WERI-Rb-1 (cell line): ENCODE measurements at regions not wholly inside any gene's neighbourhood (a gene's known extent, or its start where the extent isn't known, plus 50 kb on each side); places are given as distances from the start of the nearest gene placed in this dataset.

Experiments used
- DNase-seq: peaks from one replicate; pipeline ENCODE4 v3.0.0-alpha.2; 2020
- H3K27ac ChIP-seq: fragments of 250-450 bp; sonication (Bioruptor Pico); 2 replicates; pipeline ENCODE4 v1.5.1; 2020; ENCODE audit warnings: mild to moderate bottlenecking, moderate library complexity
- H3K27me3 ChIP-seq: fragments of 250-450 bp; sonication (Bioruptor Pico); 2 replicates; pipeline ENCODE4 v1.5.1; 2021; ENCODE audit warnings: mild to moderate bottlenecking, low read depth, moderate library complexity; ENCODE audit not compliant: insufficient read depth, severe bottlenecking
- H3K36me3 ChIP-seq: fragments of 250-450 bp; sonication (Bioruptor Pico); 2 replicates; pipeline ENCODE4 v1.5.1; 2020; ENCODE audit warnings: mild to moderate bottlenecking, moderate library complexity
- H3K4me3 ChIP-seq: 2 replicates; pipeline ENCODE4 v1.5.1; 2011; ENCODE audit warnings: low read depth, mild to moderate bottlenecking, control low read depth, low read length
- H3K9me3 ChIP-seq: fragments of 250-450 bp; sonication (Bioruptor Pico); 2 replicates; pipeline ENCODE4 v1.5.1; 2021; ENCODE audit warnings: mild to moderate bottlenecking, moderate library complexity; ENCODE audit not compliant: severe bottlenecking
- TF ChIP-seq, protein P1 (sequence below): IDR thresholded peaks from 2 replicates; pipeline ENCODE4 v1.5.1; 2011; ENCODE audit warnings: low read depth, mild to moderate bottlenecking, control low read depth, inconsistent platforms, low read length

GRCh38 chr1:190633488-190633887 is 155.8 kb upstream of the BRINP3 start:
- no peak overlapping the region for H3K27ac ChIP-seq
- no peak for DNase-seq

GRCh38 chr1:190634134-190634533 is 156.5 kb upstream of the BRINP3 start:
- Histone ChIP-seq H3K9me3 (no peaks in the 10 kb centered on the region), H3K27me3 (no peaks in the 10 kb centered on the region), H3K4me3 (no peak overlapping the region), H3K27ac (no peak overlapping the region), H3K36me3 (no peaks in the 10 kb centered on the region)
- TF ChIP-seq, protein P1, sequence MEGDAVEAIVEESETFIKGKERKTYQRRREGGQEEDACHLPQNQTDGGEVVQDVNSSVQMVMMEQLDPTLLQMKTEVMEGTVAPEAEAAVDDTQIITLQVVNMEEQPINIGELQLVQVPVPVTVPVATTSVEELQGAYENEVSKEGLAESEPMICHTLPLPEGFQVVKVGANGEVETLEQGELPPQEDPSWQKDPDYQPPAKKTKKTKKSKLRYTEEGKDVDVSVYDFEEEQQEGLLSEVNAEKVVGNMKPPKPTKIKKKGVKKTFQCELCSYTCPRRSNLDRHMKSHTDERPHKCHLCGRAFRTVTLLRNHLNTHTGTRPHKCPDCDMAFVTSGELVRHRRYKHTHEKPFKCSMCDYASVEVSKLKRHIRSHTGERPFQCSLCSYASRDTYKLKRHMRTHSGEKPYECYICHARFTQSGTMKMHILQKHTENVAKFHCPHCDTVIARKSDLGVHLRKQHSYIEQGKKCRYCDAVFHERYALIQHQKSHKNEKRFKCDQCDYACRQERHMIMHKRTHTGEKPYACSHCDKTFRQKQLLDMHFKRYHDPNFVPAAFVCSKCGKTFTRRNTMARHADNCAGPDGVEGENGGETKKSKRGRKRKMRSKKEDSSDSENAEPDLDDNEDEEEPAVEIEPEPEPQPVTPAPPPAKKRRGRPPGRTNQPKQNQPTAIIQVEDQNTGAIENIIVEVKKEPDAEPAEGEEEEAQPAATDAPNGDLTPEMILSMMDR = no peak
- DNase-seq = no peak

More at GRCh38 chr1:190633488-190633887, 155.8 kb upstream of the BRINP3 start:
- Histone ChIP-seq H3K9me3 (no peaks in the 10 kb centered on the region), H3K36me3 (no peaks in the 10 kb centered on the region), H3K27me3 (no peaks in the 10 kb centered on the region), H3K4me3 (no peak overlapping the region)
- TF ChIP-seq, protein P1 = no peak

DNA sequence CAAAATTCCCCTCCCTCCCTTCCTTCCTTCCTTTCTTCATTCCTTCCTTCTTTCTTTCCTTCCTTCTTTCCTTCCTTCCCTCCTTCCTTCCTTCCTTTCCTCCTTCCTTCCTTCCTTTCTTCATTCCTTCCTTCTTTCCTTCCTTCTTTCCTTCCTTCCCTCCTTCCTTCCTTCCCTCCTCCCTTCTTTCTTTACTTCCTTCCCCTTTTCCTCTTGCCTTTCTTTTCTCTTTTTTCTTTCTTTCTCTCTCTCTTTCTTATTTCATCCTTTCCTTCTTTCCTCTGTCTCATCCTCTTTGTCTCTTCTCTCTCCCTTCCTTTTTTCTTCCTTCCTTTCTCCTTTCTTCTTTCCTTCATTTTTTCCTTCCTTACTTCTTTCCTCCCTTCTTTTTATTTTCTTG is 171.9 kb upstream of the BRINP3 start:
- DNase-seq = no peak
- H3K4me3 ChIP-seq = no peak overlapping the region
- no peak overlapping the region for H3K27ac ChIP-seq
- no peaks in the 10 kb centered on the region for H3K9me3 ChIP-seq
- no peaks in the 10 kb centered on the region for H3K36me3 ChIP-seq
- TF ChIP-seq, protein P1 = no peak
- no peaks in the 10 kb centered on the region for H3K27me3 ChIP-seq

GRCh38 chr1:190658907-190659306 is 181.2 kb upstream of the BRINP3 start:
- TF ChIP-seq, protein P1 = no peak
- H3K9me3 ChIP-seq = no peaks in the 10 kb centered on the region
- no peak for DNase-seq
- H3K27me3 ChIP-seq = no peaks in the 10 kb centered on the region
- no peak overlapping the region for H3K27ac ChIP-seq
- H3K36me3 ChIP-seq = no peaks in the 10 kb centered on the region
- no peak overlapping the region for H3K4me3 ChIP-seq

- Histone ChIP-seq H3K9me3 (no peaks in the 10 kb centered on the region), H3K36me3 (no peaks in the 10 kb centered on the region), H3K27ac (no peak overlapping the region), H3K27me3 (no peaks in the 10 kb centered on the region), H3K4me3 (no peak overlapping the region)
- TF ChIP-seq, protein P1 = no peak
- no peak for DNase-seq
These were observed 186.3 kb upstream of the BRINP3 start for GRCh38 chr1:190663962-190664361.

- H3K4me3 ChIP-seq = no peak overlapping the region
- TF ChIP-seq, protein P1 = no peak
- no peak for DNase-seq
- no peak overlapping the region for H3K27ac ChIP-seq
- H3K27me3 ChIP-seq = no peaks in the 10 kb centered on the region
- no peaks in the 10 kb centered on the region for H3K36me3 ChIP-seq
- no peaks in the 10 kb centered on the region for H3K9me3 ChIP-seq
These were observed 187.4 kb upstream of the BRINP3 start for GRCh38 chr1:190665045-190665444.
